ENCODE measurements at regions not wholly inside any gene's neighbourhood (a gene's known extent, or its start where the extent isn't known, plus 50 kb on each side); places are given as distances from the start of the nearest gene placed in this dataset.

GRCh38 chr2:30315391-30316063 is 84.2 kb downstream of the LBH start:
- no peak for DNase-seq (ENCODE audit: low read depth)
- H3K4me3 ChIP-seq (ENCODE audit: low read depth, low read length) = no peak overlapping the region
- no peaks in the 10 kb centered on the region for H3K36me3 ChIP-seq (ENCODE audit: control insufficient read depth, insufficient read depth, low read length)
- ChIA-PET POLR2A (no interaction called here), CTCF (interaction anchor here (1.2 kb wide), 1 partner anchor 46 kb away, joined by 3 read pairs; no protein-coding TSS in a partner anchor)
- no peak for TF ChIP-seq CTCF (IDR thresholded peaks at IDR 0.05; ENCODE audit: insufficient read depth, low read depth, low read length)
- no peaks in the 10 kb centered on the region for H3K27me3 ChIP-seq (ENCODE audit: control insufficient read depth, insufficient read depth, low read length)

DNA sequence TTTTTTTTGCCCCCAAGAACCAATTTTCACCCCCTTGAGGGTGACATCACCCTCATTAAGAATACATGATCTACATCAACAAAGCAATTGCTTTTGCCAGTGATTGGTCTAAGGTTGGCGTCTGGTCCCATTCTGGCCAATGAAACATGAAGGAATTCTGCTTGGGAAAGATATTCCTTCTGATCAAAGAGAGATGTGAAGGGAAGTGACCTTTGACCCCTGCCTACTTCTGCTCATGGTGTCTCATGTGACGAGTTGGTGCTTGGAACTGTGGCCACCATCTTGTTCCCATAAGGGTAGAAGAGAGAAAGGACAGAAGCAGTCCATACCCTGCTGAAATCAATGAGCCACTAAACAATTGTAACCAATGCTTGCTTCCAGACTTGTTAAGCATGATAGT is 85.1 kb downstream of the LBH start:
- Histone ChIP-seq H3K27me3 (ENCODE audit: control insufficient read depth, insufficient read depth, low read length) (no peaks in the 10 kb centered on the region), H3K4me3 (ENCODE audit: low read depth, low read length) (no peak overlapping the region), H3K36me3 (ENCODE audit: control insufficient read depth, insufficient read depth, low read length) (no peaks in the 10 kb centered on the region)
- ChIA-PET CTCF (no interaction called here), POLR2A (no interaction called here)
- no peak for TF ChIP-seq CTCF (IDR thresholded peaks at IDR 0.05; ENCODE audit: insufficient read depth, low read depth, low read length)
- no peak for DNase-seq (ENCODE audit: low read depth)

GRCh38 chr2:30318987-30319782 is 87.9 kb downstream of the LBH start:
- POLR2A ChIA-PET = no interaction called here
- CTCF ChIA-PET = no interaction called here
- H3K36me3 ChIP-seq (ENCODE audit: control insufficient read depth, insufficient read depth, low read length) = no peaks in the 10 kb centered on the region
- no peak for DNase-seq (ENCODE audit: low read depth)
- no peak overlapping the region for H3K4me3 ChIP-seq (ENCODE audit: low read depth, low read length)
- no peaks in the 10 kb centered on the region for H3K27me3 ChIP-seq (ENCODE audit: control insufficient read depth, insufficient read depth, low read length)
- TF ChIP-seq CTCF (IDR thresholded peaks at IDR 0.05; ENCODE audit: insufficient read depth, low read depth, low read length) = no peak

DNA sequence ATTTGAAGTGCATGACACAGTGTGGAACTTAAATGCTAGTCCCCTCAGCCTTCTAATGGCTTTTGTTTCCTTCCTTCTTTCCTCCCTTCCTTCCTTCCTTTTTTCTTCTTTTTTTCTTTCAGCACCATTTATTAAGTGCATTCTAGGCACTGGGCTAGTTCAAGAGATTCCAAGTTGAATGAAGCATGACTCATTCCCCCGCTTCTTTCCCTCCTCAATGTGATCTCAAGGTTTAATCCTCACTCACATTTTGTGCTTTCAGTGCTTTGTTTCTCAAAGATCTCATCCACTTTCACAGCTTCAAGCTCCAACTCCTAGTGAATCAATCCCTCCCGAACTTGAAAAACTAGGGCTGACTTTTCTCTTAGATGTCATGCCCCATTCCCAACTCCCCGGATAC is 90.1 kb downstream of the LBH start:
- Histone ChIP-seq H3K36me3 (ENCODE audit: control insufficient read depth, insufficient read depth, low read length) (no peaks in the 10 kb centered on the region), H3K4me3 (ENCODE audit: low read depth, low read length) (no peak overlapping the region), H3K27me3 (ENCODE audit: control insufficient read depth, insufficient read depth, low read length) (no peaks in the 10 kb centered on the region)
- TF ChIP-seq CTCF (IDR thresholded peaks at IDR 0.05; ENCODE audit: insufficient read depth, low read depth, low read length) = no peak
- DNase-seq (ENCODE audit: low read depth) = no peak
- ChIA-PET CTCF (interaction anchor here (1.1 kb wide), 1 partner anchor 9 kb away, joined by 3 read pairs; no protein-coding TSS in a partner anchor), POLR2A (no interaction called here)

DNA sequence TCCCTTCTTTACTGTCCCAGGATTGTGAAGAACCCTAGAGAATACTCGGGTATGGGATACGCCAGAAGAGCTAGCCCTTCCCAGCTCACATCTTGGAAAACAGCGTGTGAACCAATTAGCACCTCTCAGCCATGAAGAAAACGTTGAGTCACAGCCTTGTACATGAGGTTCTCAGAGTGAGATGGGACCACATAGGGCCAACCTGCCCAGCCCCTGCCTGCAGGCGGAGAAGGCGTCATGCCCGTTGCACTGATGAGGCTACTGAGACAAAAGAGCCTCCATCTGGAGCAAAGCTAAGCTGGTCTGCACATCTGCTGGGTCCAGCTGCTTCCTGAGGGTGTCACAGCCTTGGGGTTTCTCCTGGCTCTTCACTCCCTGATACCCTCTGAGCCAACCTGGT is 92.2 kb downstream of the LBH start:
- no peak for DNase-seq (ENCODE audit: low read depth)
- Histone ChIP-seq H3K4me3 (ENCODE audit: low read depth, low read length) (no peak overlapping the region), H3K27me3 (ENCODE audit: control insufficient read depth, insufficient read depth, low read length) (no peaks in the 10 kb centered on the region), H3K36me3 (ENCODE audit: control insufficient read depth, insufficient read depth, low read length) (no peaks in the 10 kb centered on the region)
- POLR2A ChIA-PET = interaction anchor here (0.6 kb wide), 1 partner anchor 171 kb away, joined by 9 read pairs; no protein-coding TSS in a partner anchor
- CTCF ChIA-PET = interaction anchor here (0.6 to 1.2 kb wide), 3 partner anchors 20 to 261 kb away, joined by 3 to 6 read pairs (median 3); no protein-coding TSS in a partner anchor
- TF ChIP-seq CTCF (IDR thresholded peaks at IDR 0.05; ENCODE audit: insufficient read depth, low read depth, low read length) = no peak
